SK-N-MC (cell line): ENCODE measurements at regions not wholly inside any gene's neighbourhood (a gene's known extent, or its start where the extent isn't known, plus 50 kb on each side); places are given as distances from the start of the nearest gene placed in this dataset.
"Not testable (repeated sequence)": the region's sequence is repeated elsewhere in the genome, so short reads cannot be mapped to it uniquely, and the experiment has no call there.

Experiments used
- DNase-seq: peaks from one replicate; pipeline ENCODE4 v3.0.0-alpha.2; 2011; ENCODE audit warnings: low read depth, low spot score
- H3K27ac ChIP-seq: fragments of 200-600 bp; sonication (generic); 2 replicates; pipeline ENCODE4 v1.5.1; 2016; ENCODE audit warnings: mixed run types
- H3K36me3 ChIP-seq: fragments of 200-600 bp; sonication (generic); 2 replicates; pipeline ENCODE4 v1.6.1; 2017; ENCODE audit warnings: antibody characterized with exemption, low read length, mixed read lengths; ENCODE audit not compliant: insufficient read depth
- H3K4me3 ChIP-seq: fragments of 200-600 bp; sonication (generic); 2 replicates; pipeline ENCODE4 v1.5.1; 2016
- H3K9ac ChIP-seq: fragments of 200-600 bp; sonication (generic); 2 replicates; pipeline ENCODE4 v1.8.0; 2017; ENCODE audit warnings: mixed run types, mixed read lengths; ENCODE audit not compliant: insufficient read length
- H3K9me3 ChIP-seq: fragments of 200-600 bp; sonication (generic); 2 replicates; pipeline ENCODE4 v1.6.1; 2017; ENCODE audit warnings: low read depth, mild to moderate bottlenecking, antibody characterized with exemption, low read length, moderate library complexity, mixed read lengths
- EZH2 ChIP-seq: fragments of 200-600 bp; sonication (generic); IDR thresholded peaks from one replicate; pipeline ENCODE4 v1.6.1; 2017; ENCODE audit warnings: antibody characterized with exemption
- FOXP2 ChIP-seq: optimal IDR thresholded peaks from 2 replicates; pipeline ENCODE3; 2011; ENCODE audit warnings: mild to moderate bottlenecking, moderate library complexity; ENCODE audit not compliant: insufficient read depth; ENCODE audit errors: extremely low read length, control extremely low read depth
- POLR2AphosphoS5 ChIP-seq: IDR thresholded peaks from 2 replicates; pipeline ENCODE4 v1.6.1; 2012; ENCODE audit warnings: mild to moderate bottlenecking, low read depth, low read length, borderline replicate concordance

- Histone ChIP-seq H3K9ac (no peak overlapping the region), H3K27ac (no peak overlapping the region), H3K9me3 (no peaks in the 10 kb centered on the region), H3K36me3 (no peaks in the 10 kb centered on the region), H3K4me3 (no peak overlapping the region)
- no peak for DNase-seq
- TF ChIP-seq EZH2 = no peak
Measured at GRCh38 chr6:10141746-10142443, 273.0 kb downstream of the TFAP2A start.

- Histone ChIP-seq H3K36me3 (no peaks in the 10 kb centered on the region), H3K27ac (no peak overlapping the region), H3K4me3 (no peak overlapping the region), H3K9me3 (no peaks in the 10 kb centered on the region), H3K9ac (no peak overlapping the region)
- no peak for DNase-seq
- TF ChIP-seq POLR2AphosphoS5 (no peak), FOXP2 (no peak), EZH2 (no peak)
Measured at GRCh38 chr6:10140824-10141223, 274.1 kb downstream of the TFAP2A start.

GRCh38 chr6:10140136-10140535 is 274.7 kb downstream of the TFAP2A start:
- DNase-seq = no peak
- Histone ChIP-seq H3K4me3 (no peak overlapping the region), H3K9me3 (no peaks in the 10 kb centered on the region), H3K9ac (no peak overlapping the region), H3K27ac (no peak overlapping the region), H3K36me3 (no peaks in the 10 kb centered on the region)
- TF ChIP-seq FOXP2 (no peak), POLR2AphosphoS5 (no peak), EZH2 (no peak)

- H3K36me3 ChIP-seq = no peaks in the 10 kb centered on the region
- H3K27ac ChIP-seq = no peak overlapping the region
- H3K9me3 ChIP-seq = no peaks in the 10 kb centered on the region
- DNase-seq = no peak
- TF ChIP-seq EZH2 (no peak), FOXP2 (no peak), POLR2AphosphoS5 (no peak)
- H3K9ac ChIP-seq = no peak overlapping the region
- H3K4me3 ChIP-seq = no peak overlapping the region
Measured at GRCh38 chr6:10138917-10139316, 276.0 kb downstream of the TFAP2A start.

GRCh38 chr6:10136636-10137035 is 278.2 kb downstream of the TFAP2A start:
- H3K27ac ChIP-seq = no peak overlapping the region
- no peak for DNase-seq
- H3K36me3 ChIP-seq = no peaks in the 10 kb centered on the region
- no peak overlapping the region for H3K4me3 ChIP-seq
- no peaks in the 10 kb centered on the region for H3K9me3 ChIP-seq
- H3K9ac ChIP-seq = no peak overlapping the region
- no peak for TF ChIP-seq EZH2
- TF ChIP-seq FOXP2 = no peak
- TF ChIP-seq POLR2AphosphoS5 = no peak

GRCh38 chr6:10134185-10134584 is 280.7 kb downstream of the TFAP2A start:
- H3K9ac ChIP-seq, H3K36me3 ChIP-seq, DNase-seq, H3K27ac ChIP-seq, H3K9me3 ChIP-seq, H3K4me3 ChIP-seq: not testable (repeated sequence)

GRCh38 chr6:10128721-10129120 is 286.2 kb downstream of the TFAP2A start:
- no peak for DNase-seq
- no peak overlapping the region for H3K4me3 ChIP-seq
- no peak overlapping the region for H3K27ac ChIP-seq
- H3K9ac ChIP-seq = no peak overlapping the region
- H3K9me3 ChIP-seq = 0 out of 2 replicates have a peak, but pooled peaks cover 3% of the 10 kb centered on the region
- TF ChIP-seq POLR2AphosphoS5 = no peak
- no peaks in the 10 kb centered on the region for H3K36me3 ChIP-seq

- Histone ChIP-seq H3K27ac (no peak overlapping the region), H3K36me3 (no peaks in the 10 kb centered on the region), H3K9me3 (no peaks in the 10 kb centered on the region), H3K9ac (no peak overlapping the region), H3K4me3 (no peak overlapping the region)
- TF ChIP-seq FOXP2 (no peak), EZH2 (no peak), POLR2AphosphoS5 (no peak)
- no peak for DNase-seq
Measured at GRCh38 chr6:10122164-10122563, 292.7 kb downstream of the TFAP2A start.

GRCh38 chr6:10112871-10113549 is 301.9 kb downstream of the TFAP2A start:
- Histone ChIP-seq H3K9ac (no peak overlapping the region), H3K9me3 (no peaks in the 10 kb centered on the region), H3K4me3 (no peak overlapping the region), H3K27ac (no peak overlapping the region), H3K36me3 (no peaks in the 10 kb centered on the region)
- TF ChIP-seq FOXP2 (no peak), EZH2 (no peak), POLR2AphosphoS5 (no peak)
- DNase-seq = no peak
